Body of pancreas (tissue), 4 donors: ENCODE measurements at regions not wholly inside any gene's neighbourhood (a gene's known extent, or its start where the extent isn't known, plus 50 kb on each side); places are given as distances from the start of the nearest gene placed in this dataset.

ENCODE experiments used
- POLR2A ChIP-seq, 3 donors: fragments of 450-650 bp; IDR thresholded peaks; one replicate each; pipeline ENCODE4 v1.6.1; 2016; ENCODE audit warnings: antibody characterized with exemption in 3 of 3, mild to moderate bottlenecking in 2 of 3
- TF ChIP-seq, protein P1 (sequence below), 7 experiments: fragments of 450-650 bp in 4 of 7; fragments of 200-600 bp in 3 of 7; sonication (generic) in 3 of 7; IDR thresholded peaks; one replicate each; pipeline ENCODE4 v1.5.1; 2016 to 2019; ENCODE audit warnings: antibody characterized with exemption in 7 of 7

GRCh38 chr5:9765419-9766140, 135.4 kb upstream of the TAS2R1 start:
- TF ChIP-seq, protein P1, sequence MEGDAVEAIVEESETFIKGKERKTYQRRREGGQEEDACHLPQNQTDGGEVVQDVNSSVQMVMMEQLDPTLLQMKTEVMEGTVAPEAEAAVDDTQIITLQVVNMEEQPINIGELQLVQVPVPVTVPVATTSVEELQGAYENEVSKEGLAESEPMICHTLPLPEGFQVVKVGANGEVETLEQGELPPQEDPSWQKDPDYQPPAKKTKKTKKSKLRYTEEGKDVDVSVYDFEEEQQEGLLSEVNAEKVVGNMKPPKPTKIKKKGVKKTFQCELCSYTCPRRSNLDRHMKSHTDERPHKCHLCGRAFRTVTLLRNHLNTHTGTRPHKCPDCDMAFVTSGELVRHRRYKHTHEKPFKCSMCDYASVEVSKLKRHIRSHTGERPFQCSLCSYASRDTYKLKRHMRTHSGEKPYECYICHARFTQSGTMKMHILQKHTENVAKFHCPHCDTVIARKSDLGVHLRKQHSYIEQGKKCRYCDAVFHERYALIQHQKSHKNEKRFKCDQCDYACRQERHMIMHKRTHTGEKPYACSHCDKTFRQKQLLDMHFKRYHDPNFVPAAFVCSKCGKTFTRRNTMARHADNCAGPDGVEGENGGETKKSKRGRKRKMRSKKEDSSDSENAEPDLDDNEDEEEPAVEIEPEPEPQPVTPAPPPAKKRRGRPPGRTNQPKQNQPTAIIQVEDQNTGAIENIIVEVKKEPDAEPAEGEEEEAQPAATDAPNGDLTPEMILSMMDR (IDR thresholded peaks at IDR 0.05): no peak
- no peak for TF ChIP-seq POLR2A (IDR thresholded peaks at IDR 0.05)
